ENCODE measurements at regions not wholly inside any gene's neighbourhood (a gene's known extent, or its start where the extent isn't known, plus 50 kb on each side); places are given as distances from the start of the nearest gene placed in this dataset.
"Not testable (repeated sequence)": the region's sequence is repeated elsewhere in the genome, so short reads cannot be mapped to it uniquely, and the experiment has no call there.

DNA sequence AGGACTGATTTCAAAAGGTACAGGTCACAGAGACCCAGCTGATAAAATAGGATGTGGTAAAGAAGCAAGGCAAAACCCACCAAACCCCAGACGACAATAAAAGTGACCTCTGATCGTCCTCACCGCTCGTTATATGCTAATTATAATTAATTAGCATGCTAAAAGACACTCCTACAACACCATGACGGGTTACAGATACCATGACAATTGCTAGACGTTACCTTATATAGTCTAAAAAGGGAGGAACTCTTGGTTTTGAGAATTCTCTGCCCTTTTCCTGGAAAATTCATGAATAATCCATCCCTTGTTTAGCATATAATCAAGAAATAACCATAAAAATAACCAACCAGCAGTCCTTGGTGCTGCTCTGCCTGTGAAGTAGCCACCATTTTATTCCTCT, 74.7 kb upstream of the MB21D2 start:
- Histone ChIP-seq H3K79me2 (ENCODE audit: insufficient read depth, low read length) (no peaks in the 10 kb centered on the region), H4K20me1 (ENCODE audit: insufficient read depth, low read length) (no peaks in the 10 kb centered on the region), H3K27ac (ENCODE audit: low read depth, low read length) (no peak overlapping the region), H3K36me3 (ENCODE audit: insufficient read depth, low read length) (no peaks in the 10 kb centered on the region), H3K27me3 (ENCODE audit: insufficient read depth, low read length) (no peaks in the 10 kb centered on the region), H2AFZ (ENCODE audit: low read length) (no peak overlapping the region), H3K4me3 (ENCODE audit: insufficient read depth, low read length) (no peak overlapping the region), H3K4me1 (ENCODE audit: insufficient read depth, low read length) (no peaks in the 10 kb centered on the region), H3K9me3 (ENCODE audit: low read depth, low read length) (no peaks in the 10 kb centered on the region), H3K4me2 (ENCODE audit: insufficient read depth, low read length) (no peak overlapping the region)
- DNase-seq (ENCODE audit: insufficient read length, low spot score, missing footprints): no peak
- TF ChIP-seq CTCF (IDR thresholded peaks at IDR 0.05; ENCODE audit: extremely low read depth, low read depth, low read length): no peak

- Histone ChIP-seq H3K4me3 (ENCODE audit: insufficient read depth, low read length) (no peak overlapping the region), H3K27me3 (ENCODE audit: insufficient read depth, low read length) (no peaks in the 10 kb centered on the region), H4K20me1 (ENCODE audit: insufficient read depth, low read length) (no peaks in the 10 kb centered on the region), H3K79me2 (ENCODE audit: insufficient read depth, low read length) (no peaks in the 10 kb centered on the region), H2AFZ (ENCODE audit: low read length) (peak overlapping the region; percentile 0), H3K36me3 (ENCODE audit: insufficient read depth, low read length) (no peaks in the 10 kb centered on the region), H3K4me2 (ENCODE audit: insufficient read depth, low read length) (no peak overlapping the region), H3K27ac (ENCODE audit: low read depth, low read length) (no peak overlapping the region), H3K4me1 (ENCODE audit: insufficient read depth, low read length) (no peaks in the 10 kb centered on the region), H3K9me3 (ENCODE audit: low read depth, low read length) (no peaks in the 10 kb centered on the region)
- TF ChIP-seq CTCF (IDR thresholded peaks at IDR 0.05; ENCODE audit: extremely low read depth, low read depth, low read length): no peak
- no peak for DNase-seq (ENCODE audit: insufficient read length, low spot score, missing footprints)
Observed at GRCh38 chr3:192993411-192993810, 75.8 kb upstream of the MB21D2 start.

GRCh38 chr3:193001113-193001512, 83.5 kb upstream of the MB21D2 start:
- not testable (repeated sequence) for H3K4me2 ChIP-seq (ENCODE audit: insufficient read depth, low read length); H3K4me1 ChIP-seq (ENCODE audit: insufficient read depth, low read length); H3K9me3 ChIP-seq (ENCODE audit: low read depth, low read length); H3K27me3 ChIP-seq (ENCODE audit: insufficient read depth, low read length); DNase-seq (ENCODE audit: insufficient read length, low spot score, missing footprints); H3K4me3 ChIP-seq (ENCODE audit: insufficient read depth, low read length); H3K79me2 ChIP-seq (ENCODE audit: insufficient read depth, low read length); H3K27ac ChIP-seq (ENCODE audit: low read depth, low read length); H4K20me1 ChIP-seq (ENCODE audit: insufficient read depth, low read length); H2AFZ ChIP-seq (ENCODE audit: low read length); H3K36me3 ChIP-seq (ENCODE audit: insufficient read depth, low read length)

- H3K36me3 ChIP-seq (ENCODE audit: insufficient read depth, low read length); H4K20me1 ChIP-seq (ENCODE audit: insufficient read depth, low read length): not testable (repeated sequence)
Observed at GRCh38 chr3:193003624-193004023, 86.0 kb upstream of the MB21D2 start.

GRCh38 chr3:193008654-193009053, 91.0 kb upstream of the MB21D2 start:
- no peaks in the 10 kb centered on the region for H4K20me1 ChIP-seq (ENCODE audit: insufficient read depth, low read length)

More at GRCh38 chr3:193003624-193004023, 86.0 kb upstream of the MB21D2 start:
- H2AFZ ChIP-seq (ENCODE audit: low read length); H3K4me2 ChIP-seq (ENCODE audit: insufficient read depth, low read length); H3K27ac ChIP-seq (ENCODE audit: low read depth, low read length); H3K4me3 ChIP-seq (ENCODE audit: insufficient read depth, low read length); H3K79me2 ChIP-seq (ENCODE audit: insufficient read depth, low read length); H3K9me3 ChIP-seq (ENCODE audit: low read depth, low read length); H3K4me1 ChIP-seq (ENCODE audit: insufficient read depth, low read length); DNase-seq (ENCODE audit: insufficient read length, low spot score, missing footprints); H3K27me3 ChIP-seq (ENCODE audit: insufficient read depth, low read length): not testable (repeated sequence)

More at GRCh38 chr3:193008654-193009053, 91.0 kb upstream of the MB21D2 start:
- H3K9me3 ChIP-seq (ENCODE audit: low read depth, low read length): peaks cover 2% of the 10 kb centered on the region
- H3K36me3 ChIP-seq (ENCODE audit: insufficient read depth, low read length): no peaks in the 10 kb centered on the region
- H3K4me3 ChIP-seq (ENCODE audit: insufficient read depth, low read length): no peak overlapping the region
- H3K27ac ChIP-seq (ENCODE audit: low read depth, low read length): no peak overlapping the region
- H3K79me2 ChIP-seq (ENCODE audit: insufficient read depth, low read length): no peaks in the 10 kb centered on the region
- no peak for TF ChIP-seq CTCF (IDR thresholded peaks at IDR 0.05; ENCODE audit: extremely low read depth, low read depth, low read length)
- H3K27me3 ChIP-seq (ENCODE audit: insufficient read depth, low read length): no peaks in the 10 kb centered on the region
- H2AFZ ChIP-seq (ENCODE audit: low read length): no peak overlapping the region
- no peaks in the 10 kb centered on the region for H3K4me1 ChIP-seq (ENCODE audit: insufficient read depth, low read length)
- no peak overlapping the region for H3K4me2 ChIP-seq (ENCODE audit: insufficient read depth, low read length)
- no peak for DNase-seq (ENCODE audit: insufficient read length, low spot score, missing footprints)

Data from osteoblast (primary cell).